GM23338 (cell line): ENCODE measurements at regions not wholly inside any gene's neighbourhood (a gene's known extent, or its start where the extent isn't known, plus 50 kb on each side); places are given as distances from the start of the nearest gene placed in this dataset.

ENCODE experiments used
- CREB1 ChIP-seq: fragments of 250-450 bp; sonication (Bioruptor Pico); IDR thresholded peaks from 2 replicates; pipeline ENCODE4 v1.5.0; 2020; ENCODE audit warnings: low read depth, mild to moderate bottlenecking, moderate library complexity
- EZH2 ChIP-seq: fragments of 200-600 bp; sonication (generic); IDR thresholded peaks from one replicate; pipeline ENCODE4 v1.8.0; 2017; ENCODE audit warnings: antibody characterized with exemption, mild to moderate bottlenecking, low read depth; ENCODE audit not compliant: unreplicated experiment
- EZH2phosphoT487 ChIP-seq: fragments of 200-600 bp; sonication (generic); IDR thresholded peaks from one replicate; pipeline ENCODE4 v1.8.1; 2018; ENCODE audit warnings: antibody characterized with exemption; ENCODE audit not compliant: unreplicated experiment
- JUNB ChIP-seq: IDR thresholded peaks from one replicate; pipeline ENCODE4 v1.6.1; 2016; ENCODE audit warnings: antibody characterized with exemption; ENCODE audit not compliant: unreplicated experiment
- NANOG ChIP-seq: IDR thresholded peaks from 2 replicates; pipeline ENCODE4 v1.6.1; 2016; ENCODE audit warnings: antibody characterized with exemption, borderline replicate concordance
- POLR2AphosphoS5 ChIP-seq: IDR thresholded peaks from 2 replicates; pipeline ENCODE4 v1.6.1; 2016; ENCODE audit warnings: antibody characterized with exemption, low read depth
- REST ChIP-seq: IDR thresholded peaks from one replicate; pipeline ENCODE4 v1.6.1; 2018; ENCODE audit warnings: antibody characterized with exemption; ENCODE audit not compliant: unreplicated experiment
- STAT1 ChIP-seq: IDR thresholded peaks from one replicate; pipeline ENCODE4 v1.6.1; 2016; ENCODE audit warnings: antibody characterized with exemption; ENCODE audit not compliant: unreplicated experiment
- ZNF114 ChIP-seq: fragments of 250-450 bp; sonication (Bioruptor Pico); IDR thresholded peaks from 2 replicates; pipeline ENCODE4 v1.5.0; 2020; ENCODE audit warnings: mild to moderate bottlenecking, moderate library complexity
- ZNF331 ChIP-seq: fragments of 250-450 bp; sonication (Bioruptor Pico); IDR thresholded peaks from 2 replicates; pipeline ENCODE4 v1.5.0; 2020; ENCODE audit warnings: low read depth, mild to moderate bottlenecking, moderate library complexity
- TF ChIP-seq, protein P1 (sequence below), 2 experiments: fragments of 200-600 bp in 1 of 2; sonication (generic) in 1 of 2; conservative IDR thresholded peaks; 2 replicates each; pipeline versions ENCODE4 v1.5.1 to v1.6.1; 2016 to 2017; ENCODE audit warnings: antibody characterized with exemption in 2 of 2, low read depth in 2 of 2, mild to moderate bottlenecking in 2 of 2, moderate library complexity in 1 of 2
- TF ChIP-seq, protein P2 (sequence below): IDR thresholded peaks from 2 replicates; pipeline ENCODE4 v1.6.1; 2016; ENCODE audit warnings: antibody characterized with exemption
- TF ChIP-seq, protein P3 (sequence below): fragments of 250-450 bp; sonication (Bioruptor Pico); IDR thresholded peaks from 2 replicates; pipeline ENCODE4 v1.5.0; 2020; ENCODE audit warnings: mild to moderate bottlenecking, moderate library complexity

GRCh38 chr10:21193196-21193595 lies 296.1 kb upstream of the NEBL start:
- no peak for TF ChIP-seq EZH2phosphoT487
- TF ChIP-seq, protein P1, sequence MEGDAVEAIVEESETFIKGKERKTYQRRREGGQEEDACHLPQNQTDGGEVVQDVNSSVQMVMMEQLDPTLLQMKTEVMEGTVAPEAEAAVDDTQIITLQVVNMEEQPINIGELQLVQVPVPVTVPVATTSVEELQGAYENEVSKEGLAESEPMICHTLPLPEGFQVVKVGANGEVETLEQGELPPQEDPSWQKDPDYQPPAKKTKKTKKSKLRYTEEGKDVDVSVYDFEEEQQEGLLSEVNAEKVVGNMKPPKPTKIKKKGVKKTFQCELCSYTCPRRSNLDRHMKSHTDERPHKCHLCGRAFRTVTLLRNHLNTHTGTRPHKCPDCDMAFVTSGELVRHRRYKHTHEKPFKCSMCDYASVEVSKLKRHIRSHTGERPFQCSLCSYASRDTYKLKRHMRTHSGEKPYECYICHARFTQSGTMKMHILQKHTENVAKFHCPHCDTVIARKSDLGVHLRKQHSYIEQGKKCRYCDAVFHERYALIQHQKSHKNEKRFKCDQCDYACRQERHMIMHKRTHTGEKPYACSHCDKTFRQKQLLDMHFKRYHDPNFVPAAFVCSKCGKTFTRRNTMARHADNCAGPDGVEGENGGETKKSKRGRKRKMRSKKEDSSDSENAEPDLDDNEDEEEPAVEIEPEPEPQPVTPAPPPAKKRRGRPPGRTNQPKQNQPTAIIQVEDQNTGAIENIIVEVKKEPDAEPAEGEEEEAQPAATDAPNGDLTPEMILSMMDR (conservative IDR thresholded peaks at IDR 0.05; ENCODE audit: low read depth in 2 of 2), result no peak
- no peak for TF ChIP-seq POLR2AphosphoS5
- TF ChIP-seq, protein P2, sequence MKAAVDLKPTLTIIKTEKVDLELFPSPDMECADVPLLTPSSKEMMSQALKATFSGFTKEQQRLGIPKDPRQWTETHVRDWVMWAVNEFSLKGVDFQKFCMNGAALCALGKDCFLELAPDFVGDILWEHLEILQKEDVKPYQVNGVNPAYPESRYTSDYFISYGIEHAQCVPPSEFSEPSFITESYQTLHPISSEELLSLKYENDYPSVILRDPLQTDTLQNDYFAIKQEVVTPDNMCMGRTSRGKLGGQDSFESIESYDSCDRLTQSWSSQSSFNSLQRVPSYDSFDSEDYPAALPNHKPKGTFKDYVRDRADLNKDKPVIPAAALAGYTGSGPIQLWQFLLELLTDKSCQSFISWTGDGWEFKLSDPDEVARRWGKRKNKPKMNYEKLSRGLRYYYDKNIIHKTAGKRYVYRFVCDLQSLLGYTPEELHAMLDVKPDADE, result no peak
- TF ChIP-seq STAT1, result no peak
- TF ChIP-seq REST, result no peak
- TF ChIP-seq EZH2, result no peak
- TF ChIP-seq CREB1, result no peak
- TF ChIP-seq JUNB, result no peak
- no peak for TF ChIP-seq NANOG
- TF ChIP-seq ZNF331 (CRISPR knock-in tag), result no peak
- TF ChIP-seq, protein P3, sequence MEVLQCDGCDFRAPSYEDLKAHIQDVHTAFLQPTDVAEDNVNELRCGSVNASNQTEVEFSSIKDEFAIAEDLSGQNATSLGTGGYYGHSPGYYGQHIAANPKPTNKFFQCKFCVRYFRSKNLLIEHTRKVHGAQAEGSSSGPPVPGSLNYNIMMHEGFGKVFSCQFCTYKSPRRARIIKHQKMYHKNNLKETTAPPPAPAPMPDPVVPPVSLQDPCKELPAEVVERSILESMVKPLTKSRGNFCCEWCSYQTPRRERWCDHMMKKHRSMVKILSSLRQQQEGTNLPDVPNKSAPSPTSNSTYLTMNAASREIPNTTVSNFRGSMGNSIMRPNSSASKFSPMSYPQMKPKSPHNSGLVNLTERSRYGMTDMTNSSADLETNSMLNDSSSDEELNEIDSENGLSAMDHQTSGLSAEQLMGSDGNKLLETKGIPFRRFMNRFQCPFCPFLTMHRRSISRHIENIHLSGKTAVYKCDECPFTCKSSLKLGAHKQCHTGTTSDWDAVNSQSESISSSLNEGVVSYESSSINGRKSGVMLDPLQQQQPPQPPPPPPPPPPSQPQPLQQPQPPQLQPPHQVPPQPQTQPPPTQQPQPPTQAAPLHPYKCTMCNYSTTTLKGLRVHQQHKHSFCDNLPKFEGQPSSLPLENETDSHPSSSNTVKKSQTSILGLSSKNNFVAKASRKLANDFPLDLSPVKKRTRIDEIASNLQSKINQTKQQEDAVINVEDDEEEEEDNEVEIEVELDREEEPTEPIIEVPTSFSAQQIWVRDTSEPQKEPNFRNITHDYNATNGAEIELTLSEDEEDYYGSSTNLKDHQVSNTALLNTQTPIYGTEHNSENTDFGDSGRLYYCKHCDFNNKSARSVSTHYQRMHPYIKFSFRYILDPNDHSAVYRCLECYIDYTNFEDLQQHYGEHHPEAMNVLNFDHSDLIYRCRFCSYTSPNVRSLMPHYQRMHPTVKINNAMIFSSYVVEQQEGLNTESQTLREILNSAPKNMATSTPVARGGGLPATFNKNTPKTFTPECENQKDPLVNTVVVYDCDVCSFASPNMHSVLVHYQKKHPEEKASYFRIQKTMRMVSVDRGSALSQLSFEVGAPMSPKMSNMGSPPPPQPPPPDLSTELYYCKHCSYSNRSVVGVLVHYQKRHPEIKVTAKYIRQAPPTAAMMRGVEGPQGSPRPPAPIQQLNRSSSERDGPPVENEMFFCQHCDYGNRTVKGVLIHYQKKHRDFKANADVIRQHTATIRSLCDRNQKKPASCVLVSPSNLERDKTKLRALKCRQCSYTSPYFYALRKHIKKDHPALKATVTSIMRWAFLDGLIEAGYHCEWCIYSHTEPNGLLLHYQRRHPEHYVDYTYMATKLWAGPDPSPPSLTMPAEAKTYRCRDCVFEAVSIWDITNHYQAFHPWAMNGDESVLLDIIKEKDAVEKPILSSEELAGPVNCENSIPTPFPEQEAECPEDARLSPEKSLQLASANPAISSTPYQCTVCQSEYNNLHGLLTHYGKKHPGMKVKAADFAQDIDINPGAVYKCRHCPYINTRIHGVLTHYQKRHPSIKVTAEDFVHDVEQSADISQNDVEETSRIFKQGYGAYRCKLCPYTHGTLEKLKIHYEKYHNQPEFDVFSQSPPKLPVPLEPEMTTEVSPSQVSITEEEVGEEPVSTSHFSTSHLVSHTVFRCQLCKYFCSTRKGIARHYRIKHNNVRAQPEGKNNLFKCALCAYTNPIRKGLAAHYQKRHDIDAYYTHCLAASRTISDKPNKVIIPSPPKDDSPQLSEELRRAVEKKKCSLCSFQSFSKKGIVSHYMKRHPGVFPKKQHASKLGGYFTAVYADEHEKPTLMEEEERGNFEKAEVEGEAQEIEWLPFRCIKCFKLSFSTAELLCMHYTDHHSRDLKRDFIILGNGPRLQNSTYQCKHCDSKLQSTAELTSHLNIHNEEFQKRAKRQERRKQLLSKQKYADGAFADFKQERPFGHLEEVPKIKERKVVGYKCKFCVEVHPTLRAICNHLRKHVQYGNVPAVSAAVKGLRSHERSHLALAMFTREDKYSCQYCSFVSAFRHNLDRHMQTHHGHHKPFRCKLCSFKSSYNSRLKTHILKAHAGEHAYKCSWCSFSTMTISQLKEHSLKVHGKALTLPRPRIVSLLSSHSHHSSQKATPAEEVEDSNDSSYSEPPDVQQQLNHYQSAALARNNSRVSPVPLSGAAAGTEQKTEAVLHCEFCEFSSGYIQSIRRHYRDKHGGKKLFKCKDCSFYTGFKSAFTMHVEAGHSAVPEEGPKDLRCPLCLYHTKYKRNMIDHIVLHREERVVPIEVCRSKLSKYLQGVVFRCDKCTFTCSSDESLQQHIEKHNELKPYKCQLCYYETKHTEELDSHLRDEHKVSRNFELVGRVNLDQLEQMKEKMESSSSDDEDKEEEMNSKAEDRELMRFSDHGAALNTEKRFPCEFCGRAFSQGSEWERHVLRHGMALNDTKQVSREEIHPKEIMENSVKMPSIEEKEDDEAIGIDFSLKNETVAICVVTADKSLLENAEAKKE, result no peak
- TF ChIP-seq ZNF114, result no peak
